CD4-positive, alpha-beta T cell (primary cell): ENCODE measurements at regions not wholly inside any gene's neighbourhood (a gene's known extent, or its start where the extent isn't known, plus 50 kb on each side); places are given as distances from the start of the nearest gene placed in this dataset.

ENCODE experiments used
- ATAC-seq: fragments of 200-7000 bp; cut with Tn5 transposase; one replicate; pipeline ENCODE4 v1.10.0; 2022; ENCODE audit warnings: mild to moderate bottlenecking; ENCODE audit not compliant: poor library complexity
- CTCF ChIA-PET: fragments of 350-600 bp; sonication (Branson Sonifier 250); formaldehyde crosslinking; loops from one replicate; lab custom pipeline; 2021; ENCODE audit warnings: antibody characterized with exemption, inconsistent platforms; lab: Charles Lee
- POLR2A ChIA-PET: fragments of 350-600 bp; sonication (Branson Sonifier 250); formaldehyde crosslinking; loops from one replicate; lab custom pipeline; 2021; ENCODE audit warnings: antibody characterized with exemption, inconsistent platforms; lab: Charles Lee
- DNase-seq, 14 experiments: peaks; one replicate each; pipeline ENCODE4 v3.0.0-alpha.2; 2013 to 2020; ENCODE audit warnings: mixed read lengths in 2 of 14
- H3K27ac ChIP-seq, 2 donors: one replicate each; pipeline versions ENCODE4 v1.5.1 to v1.7.0; 2013; ENCODE audit warnings: low read length in 2 of 2, low read depth in 1 of 2, mild to moderate bottlenecking in 1 of 2
- H3K27me3 ChIP-seq, 2 experiments: 1 replicate in 1 of 2; 2 replicates in 1 of 2; pipeline versions ENCODE4 v1.6.1 to v1.7.0; 2013; ENCODE audit warnings: low read length in 2 of 2, control low read depth in 1 of 2, mild to moderate bottlenecking in 1 of 2, moderate library complexity in 1 of 2; ENCODE audit not compliant: insufficient read depth in 2 of 2, control insufficient read depth in 1 of 2
- H3K36me3 ChIP-seq: one replicate; pipeline ENCODE4 v1.6.1; 2013; ENCODE audit warnings: low read length, control low read depth; ENCODE audit not compliant: insufficient read depth
- H3K4me1 ChIP-seq: one replicate; pipeline ENCODE4 v1.6.1; 2013; ENCODE audit warnings: low read length, control low read depth; ENCODE audit not compliant: insufficient read depth
- H3K4me3 ChIP-seq: one replicate; pipeline ENCODE4 v1.5.1; 2013; ENCODE audit warnings: mild to moderate bottlenecking, low read length, moderate library complexity
- H3K9me3 ChIP-seq, 2 experiments: 1 replicate in 1 of 2; 2 replicates in 1 of 2; pipeline versions ENCODE4 v1.6.1 to v1.7.0; 2013; ENCODE audit warnings: low read length in 2 of 2, mild to moderate bottlenecking in 2 of 2, control low read depth in 1 of 2, moderate library complexity in 1 of 2; ENCODE audit not compliant: control insufficient read depth in 1 of 2, insufficient read depth in 1 of 2
- H3K27ac Mint-ChIP-seq: one replicate; pipeline ENCODE4 v1.8.0; 2020; ENCODE audit warnings: mixed read lengths
- H3K27me3 Mint-ChIP-seq: one replicate; pipeline ENCODE4 v1.8.0; 2021; ENCODE audit warnings: mixed read lengths
- H3K36me3 Mint-ChIP-seq: one replicate; pipeline ENCODE4 v1.8.0; 2021; ENCODE audit warnings: low read depth, mixed read lengths
- H3K4me1 Mint-ChIP-seq: one replicate; pipeline ENCODE4 v1.8.0; 2021; ENCODE audit warnings: low read depth, mixed read lengths
- H3K4me3 Mint-ChIP-seq: one replicate; pipeline ENCODE4 v1.8.0; 2020; ENCODE audit warnings: mild to moderate bottlenecking, mixed read lengths
- H3K9me3 Mint-ChIP-seq: one replicate; pipeline ENCODE4 v1.8.0; 2020; ENCODE audit warnings: mixed read lengths
- intact Hi-C, 2 experiments: fragments of 100-400 bp; cut with DNase I in 1 of 2; cut with micrococcal nuclease in 1 of 2; formaldehyde crosslinking; loops; one replicate each; pipeline versions ENCODE4 v1.15.1 to v1.9.0; 2023 to 2025; cut with DNase I, micrococcal nuclease
- TF ChIP-seq, protein P1 (sequence below): fragments of 200-600 bp; IDR thresholded peaks from one replicate; pipeline ENCODE4 v1.8.0; 2022; ENCODE audit warnings: antibody characterized with exemption, mild to moderate bottlenecking

DNA sequence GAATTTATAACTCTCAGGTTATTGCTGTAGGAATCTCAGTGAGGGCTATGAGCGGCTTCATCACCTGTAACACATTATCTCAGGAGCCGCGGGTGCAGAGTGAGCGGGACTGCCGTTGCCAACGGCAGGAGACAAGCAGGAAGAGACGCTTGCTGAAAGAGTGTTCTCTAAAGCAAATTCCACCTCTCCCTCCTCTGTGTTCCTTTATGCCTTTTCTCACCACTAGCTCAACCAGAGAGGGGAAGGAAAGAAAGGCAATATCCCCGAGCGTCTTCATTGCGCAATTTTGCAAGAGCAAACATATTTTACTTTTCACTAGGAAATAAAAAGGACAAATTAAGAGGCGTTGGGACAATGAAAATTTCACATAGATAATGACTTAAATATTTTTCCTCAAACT lies 185.2 kb upstream of the EXOC2 start:
- no peak overlapping the region for H3K27ac ChIP-seq
- H3K4me3 ChIP-seq: no peak overlapping the region
- H3K9me3 ChIP-seq: no peaks in the 10 kb centered on the region
- H3K27me3 Mint-ChIP-seq: peaks cover 38% of the 10 kb centered on the region
- H3K4me3 Mint-ChIP-seq: no peak overlapping the region
- TF ChIP-seq, protein P1, sequence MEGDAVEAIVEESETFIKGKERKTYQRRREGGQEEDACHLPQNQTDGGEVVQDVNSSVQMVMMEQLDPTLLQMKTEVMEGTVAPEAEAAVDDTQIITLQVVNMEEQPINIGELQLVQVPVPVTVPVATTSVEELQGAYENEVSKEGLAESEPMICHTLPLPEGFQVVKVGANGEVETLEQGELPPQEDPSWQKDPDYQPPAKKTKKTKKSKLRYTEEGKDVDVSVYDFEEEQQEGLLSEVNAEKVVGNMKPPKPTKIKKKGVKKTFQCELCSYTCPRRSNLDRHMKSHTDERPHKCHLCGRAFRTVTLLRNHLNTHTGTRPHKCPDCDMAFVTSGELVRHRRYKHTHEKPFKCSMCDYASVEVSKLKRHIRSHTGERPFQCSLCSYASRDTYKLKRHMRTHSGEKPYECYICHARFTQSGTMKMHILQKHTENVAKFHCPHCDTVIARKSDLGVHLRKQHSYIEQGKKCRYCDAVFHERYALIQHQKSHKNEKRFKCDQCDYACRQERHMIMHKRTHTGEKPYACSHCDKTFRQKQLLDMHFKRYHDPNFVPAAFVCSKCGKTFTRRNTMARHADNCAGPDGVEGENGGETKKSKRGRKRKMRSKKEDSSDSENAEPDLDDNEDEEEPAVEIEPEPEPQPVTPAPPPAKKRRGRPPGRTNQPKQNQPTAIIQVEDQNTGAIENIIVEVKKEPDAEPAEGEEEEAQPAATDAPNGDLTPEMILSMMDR: no peak
- ChIA-PET CTCF (no interaction called here), POLR2A (no interaction called here)
- H3K9me3 Mint-ChIP-seq: no peaks in the 10 kb centered on the region
- intact Hi-C loops: no loop called here
- DNase-seq: no peak
- H3K36me3 Mint-ChIP-seq: no peaks in the 10 kb centered on the region
- no peak overlapping the region for H3K27ac Mint-ChIP-seq
- peaks cover 4% of the 10 kb centered on the region in 2 experiments for H3K27me3 ChIP-seq
- no peaks in the 10 kb centered on the region for H3K4me1 ChIP-seq
- H3K36me3 ChIP-seq: no peaks in the 10 kb centered on the region
- no peaks in the 10 kb centered on the region for H3K4me1 Mint-ChIP-seq
- ATAC-seq: no peak

- no peaks in the 10 kb centered on the region for H3K36me3 Mint-ChIP-seq
- ATAC-seq (no peak), DNase-seq (no peak)
- no peak overlapping the region for H3K27ac Mint-ChIP-seq
- CTCF ChIA-PET: no interaction called here
- POLR2A ChIA-PET: no interaction called here
- H3K4me3 Mint-ChIP-seq: no peak overlapping the region
- H3K4me1 ChIP-seq: no peaks in the 10 kb centered on the region
- TF ChIP-seq, protein P1: no peak
- peaks cover 4% of the 10 kb centered on the region in 2 experiments for H3K27me3 ChIP-seq
- no peaks in the 10 kb centered on the region for H3K36me3 ChIP-seq
- no peaks in the 10 kb centered on the region for H3K4me1 Mint-ChIP-seq
- H3K9me3 Mint-ChIP-seq: no peaks in the 10 kb centered on the region
- H3K9me3 ChIP-seq: no peaks in the 10 kb centered on the region
- H3K27ac ChIP-seq: no peak overlapping the region
- H3K27me3 Mint-ChIP-seq: peaks cover 47% of the 10 kb centered on the region
- H3K4me3 ChIP-seq: no peak overlapping the region
- intact Hi-C loops: no loop called here
These were observed 182.1 kb upstream of the EXOC2 start for GRCh38 chr6:875012-875411.

DNA sequence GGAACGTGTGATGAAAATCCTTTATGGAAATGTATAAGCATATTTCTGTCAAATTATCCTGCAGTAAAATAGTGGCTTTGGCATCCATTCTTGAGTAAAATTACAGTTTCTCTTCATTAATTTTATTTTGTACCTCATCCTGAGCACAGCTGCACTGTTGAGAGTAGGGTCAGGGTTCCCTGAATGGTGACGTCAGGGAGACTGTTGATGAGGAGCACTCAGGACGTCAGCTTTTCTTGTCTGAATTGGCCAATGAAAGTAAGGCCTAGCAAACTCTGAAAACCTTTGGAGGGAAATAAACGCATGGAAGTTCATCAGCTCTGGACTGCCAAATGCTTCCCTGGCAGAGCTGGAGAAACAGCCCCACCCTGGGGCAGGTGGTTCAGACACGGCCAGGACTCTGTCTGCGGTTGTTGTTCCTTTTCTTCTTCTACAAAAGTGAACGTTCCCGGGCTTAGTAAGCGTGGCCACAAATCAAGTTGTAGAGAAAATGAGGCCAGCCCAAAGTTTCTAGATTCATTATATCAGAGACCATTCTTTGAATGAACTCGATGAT lies 179.7 kb upstream of the EXOC2 start:
- no peaks in the 10 kb centered on the region for H3K36me3 Mint-ChIP-seq
- peaks cover 55% of the 10 kb centered on the region for H3K27me3 Mint-ChIP-seq
- H3K4me1 Mint-ChIP-seq: no peaks in the 10 kb centered on the region
- no peak overlapping the region for H3K27ac ChIP-seq
- no peaks in the 10 kb centered on the region for H3K9me3 ChIP-seq
- intact Hi-C loops: no loop called here
- peaks cover 8 to 14% of the 10 kb centered on the region in 2 experiments for H3K27me3 ChIP-seq
- ChIA-PET CTCF (no interaction called here), POLR2A (no interaction called here)
- H3K4me3 ChIP-seq: no peak overlapping the region
- no peak overlapping the region for H3K27ac Mint-ChIP-seq
- no peaks in the 10 kb centered on the region for H3K4me1 ChIP-seq
- TF ChIP-seq, protein P1: no peak
- no peak for ATAC-seq
- no peaks in the 10 kb centered on the region for H3K9me3 Mint-ChIP-seq
- DNase-seq: no peak
- H3K36me3 ChIP-seq: no peaks in the 10 kb centered on the region
- no peak overlapping the region for H3K4me3 Mint-ChIP-seq
